ENCODE measurements at regions not wholly inside any gene's neighbourhood (a gene's known extent, or its start where the extent isn't known, plus 50 kb on each side); places are given as distances from the start of the nearest gene placed in this dataset.

- H3K9me3 ChIP-seq (ENCODE audit: control insufficient read depth in 1 of 2, low read length in 2 of 2), result no peaks in the 10 kb centered on the region
- H3K36me3 ChIP-seq (ENCODE audit: control insufficient read depth in 1 of 2, insufficient read depth in 2 of 2, low read length in 2 of 2), result no peaks in the 10 kb centered on the region
- H3K27ac ChIP-seq (ENCODE audit: low read depth, low read length), result no peak overlapping the region
- no peak overlapping the region for H3K9ac ChIP-seq (ENCODE audit: low read depth in 1 of 2, low read length in 2 of 2)
- H3K27me3 ChIP-seq (ENCODE audit: control insufficient read depth in 1 of 2, insufficient read depth in 2 of 2, low read length in 2 of 2), result no peaks in the 10 kb centered on the region
- H3K4me3 ChIP-seq (ENCODE audit: low read depth in 1 of 2, low read length in 2 of 2), result no peak overlapping the region
- no peaks in the 10 kb centered on the region for H3K4me1 ChIP-seq (ENCODE audit: control insufficient read depth in 1 of 2, insufficient read depth in 2 of 2, low read length in 2 of 2)
These were observed 50.8 kb upstream of the INCENP start for GRCh38 chr11:62073061-62073460.

- no peaks in the 10 kb centered on the region for H3K4me1 ChIP-seq (ENCODE audit: control insufficient read depth in 1 of 2, insufficient read depth in 2 of 2, low read length in 2 of 2)
- H3K27me3 ChIP-seq (ENCODE audit: control insufficient read depth in 1 of 2, insufficient read depth in 2 of 2, low read length in 2 of 2), result no peaks in the 10 kb centered on the region
- no peak overlapping the region for H3K27ac ChIP-seq (ENCODE audit: low read depth, low read length)
- H3K4me3 ChIP-seq (ENCODE audit: low read depth in 1 of 2, low read length in 2 of 2), result no peak overlapping the region
- no peak overlapping the region for H3K9ac ChIP-seq (ENCODE audit: low read depth in 1 of 2, low read length in 2 of 2)
- H3K9me3 ChIP-seq (ENCODE audit: control insufficient read depth in 1 of 2, low read length in 2 of 2), result no peaks in the 10 kb centered on the region
- no peaks in the 10 kb centered on the region for H3K36me3 ChIP-seq (ENCODE audit: control insufficient read depth in 1 of 2, insufficient read depth in 2 of 2, low read length in 2 of 2)
These were observed 52.4 kb upstream of the INCENP start for GRCh38 chr11:62071408-62071807.

GRCh38 chr11:62069986-62070919 lies 53.6 kb upstream of the INCENP start:
- no peaks in the 10 kb centered on the region for H3K4me1 ChIP-seq (ENCODE audit: control insufficient read depth in 1 of 2, insufficient read depth in 2 of 2, low read length in 2 of 2)
- no peaks in the 10 kb centered on the region for H3K9me3 ChIP-seq (ENCODE audit: control insufficient read depth in 1 of 2, low read length in 2 of 2)
- H3K27me3 ChIP-seq (ENCODE audit: control insufficient read depth in 1 of 2, insufficient read depth in 2 of 2, low read length in 2 of 2), result no peaks in the 10 kb centered on the region
- no peak overlapping the region for H3K27ac ChIP-seq (ENCODE audit: low read depth, low read length)
- H3K9ac ChIP-seq (ENCODE audit: low read depth in 1 of 2, low read length in 2 of 2), result no peak overlapping the region
- no peaks in the 10 kb centered on the region for H3K36me3 ChIP-seq (ENCODE audit: control insufficient read depth in 1 of 2, insufficient read depth in 2 of 2, low read length in 2 of 2)
- no peak overlapping the region for H3K4me3 ChIP-seq (ENCODE audit: low read depth in 1 of 2, low read length in 2 of 2)

GRCh38 chr11:62069374-62069773 lies 54.4 kb upstream of the INCENP start:
- Histone ChIP-seq H3K4me3 (ENCODE audit: low read depth in 1 of 2, low read length in 2 of 2) (no peak overlapping the region), H3K9me3 (ENCODE audit: control insufficient read depth in 1 of 2, low read length in 2 of 2) (no peaks in the 10 kb centered on the region), H3K4me1 (ENCODE audit: control insufficient read depth in 1 of 2, insufficient read depth in 2 of 2, low read length in 2 of 2) (no peaks in the 10 kb centered on the region), H3K27ac (ENCODE audit: low read depth, low read length) (no peak overlapping the region), H3K27me3 (ENCODE audit: control insufficient read depth in 1 of 2, insufficient read depth in 2 of 2, low read length in 2 of 2) (no peaks in the 10 kb centered on the region), H3K9ac (ENCODE audit: low read depth in 1 of 2, low read length in 2 of 2) (no peak overlapping the region), H3K36me3 (ENCODE audit: control insufficient read depth in 1 of 2, insufficient read depth in 2 of 2, low read length in 2 of 2) (no peaks in the 10 kb centered on the region)

- Histone ChIP-seq H3K4me1 (ENCODE audit: control insufficient read depth in 1 of 2, insufficient read depth in 2 of 2, low read length in 2 of 2) (no peaks in the 10 kb centered on the region), H3K27me3 (ENCODE audit: control insufficient read depth in 1 of 2, insufficient read depth in 2 of 2, low read length in 2 of 2) (no peaks in the 10 kb centered on the region), H3K9me3 (ENCODE audit: control insufficient read depth in 1 of 2, low read length in 2 of 2) (no peaks in the 10 kb centered on the region), H3K36me3 (ENCODE audit: control insufficient read depth in 1 of 2, insufficient read depth in 2 of 2, low read length in 2 of 2) (no peaks in the 10 kb centered on the region), H3K9ac (ENCODE audit: low read depth in 1 of 2, low read length in 2 of 2) (no peak overlapping the region), H3K4me3 (ENCODE audit: low read depth in 1 of 2, low read length in 2 of 2) (no peak overlapping the region), H3K27ac (ENCODE audit: low read depth, low read length) (no peak overlapping the region)
These were observed 55.1 kb upstream of the INCENP start for GRCh38 chr11:62068730-62069129.

- Histone ChIP-seq H3K9ac (ENCODE audit: low read depth in 1 of 2, low read length in 2 of 2) (no peak overlapping the region), H3K36me3 (ENCODE audit: control insufficient read depth in 1 of 2, insufficient read depth in 2 of 2, low read length in 2 of 2) (no peaks in the 10 kb centered on the region), H3K27ac (ENCODE audit: low read depth, low read length) (no peak overlapping the region), H3K4me3 (ENCODE audit: low read depth in 1 of 2, low read length in 2 of 2) (no peak overlapping the region), H3K27me3 (ENCODE audit: control insufficient read depth in 1 of 2, insufficient read depth in 2 of 2, low read length in 2 of 2) (no peaks in the 10 kb centered on the region), H3K4me1 (ENCODE audit: control insufficient read depth in 1 of 2, insufficient read depth in 2 of 2, low read length in 2 of 2) (no peaks in the 10 kb centered on the region), H3K9me3 (ENCODE audit: control insufficient read depth in 1 of 2, low read length in 2 of 2) (no peaks in the 10 kb centered on the region)
These were observed 56.1 kb upstream of the INCENP start for GRCh38 chr11:62067741-62068140.

GRCh38 chr11:62064221-62064620 lies 59.6 kb upstream of the INCENP start:
- H3K9me3 ChIP-seq (ENCODE audit: control insufficient read depth in 1 of 2, low read length in 2 of 2), result no peaks in the 10 kb centered on the region
- no peak overlapping the region for H3K27ac ChIP-seq (ENCODE audit: low read depth, low read length)
- no peaks in the 10 kb centered on the region for H3K4me1 ChIP-seq (ENCODE audit: control insufficient read depth in 1 of 2, insufficient read depth in 2 of 2, low read length in 2 of 2)
- H3K36me3 ChIP-seq (ENCODE audit: control insufficient read depth in 1 of 2, insufficient read depth in 2 of 2, low read length in 2 of 2), result no peaks in the 10 kb centered on the region
- H3K9ac ChIP-seq (ENCODE audit: low read depth in 1 of 2, low read length in 2 of 2), result no peak overlapping the region
- H3K4me3 ChIP-seq (ENCODE audit: low read depth in 1 of 2, low read length in 2 of 2), result no peak overlapping the region
- H3K27me3 ChIP-seq (ENCODE audit: control insufficient read depth in 1 of 2, insufficient read depth in 2 of 2, low read length in 2 of 2), result no peaks in the 10 kb centered on the region

- Histone ChIP-seq H3K27me3 (ENCODE audit: control insufficient read depth in 1 of 2, insufficient read depth in 2 of 2, low read length in 2 of 2) (no peaks in the 10 kb centered on the region), H3K36me3 (ENCODE audit: control insufficient read depth in 1 of 2, insufficient read depth in 2 of 2, low read length in 2 of 2) (no peaks in the 10 kb centered on the region), H3K9ac (ENCODE audit: low read depth in 1 of 2, low read length in 2 of 2) (no peak overlapping the region), H3K27ac (ENCODE audit: low read depth, low read length) (no peak overlapping the region), H3K4me3 (ENCODE audit: low read depth in 1 of 2, low read length in 2 of 2) (no peak overlapping the region), H3K9me3 (ENCODE audit: control insufficient read depth in 1 of 2, low read length in 2 of 2) (no peaks in the 10 kb centered on the region), H3K4me1 (ENCODE audit: control insufficient read depth in 1 of 2, insufficient read depth in 2 of 2, low read length in 2 of 2) (no peaks in the 10 kb centered on the region)
These were observed 61.5 kb upstream of the INCENP start for GRCh38 chr11:62062223-62062861.

- Histone ChIP-seq H3K27me3 (ENCODE audit: control insufficient read depth in 1 of 2, insufficient read depth in 2 of 2, low read length in 2 of 2) (no peaks in the 10 kb centered on the region), H3K4me1 (ENCODE audit: control insufficient read depth in 1 of 2, insufficient read depth in 2 of 2, low read length in 2 of 2) (no peaks in the 10 kb centered on the region), H3K27ac (ENCODE audit: low read depth, low read length) (no peak overlapping the region), H3K9me3 (ENCODE audit: control insufficient read depth in 1 of 2, low read length in 2 of 2) (no peaks in the 10 kb centered on the region), H3K4me3 (ENCODE audit: low read depth in 1 of 2, low read length in 2 of 2) (no peak overlapping the region), H3K9ac (ENCODE audit: low read depth in 1 of 2, low read length in 2 of 2) (no peak overlapping the region), H3K36me3 (ENCODE audit: control insufficient read depth in 1 of 2, insufficient read depth in 2 of 2, low read length in 2 of 2) (no peaks in the 10 kb centered on the region)
These were observed 62.2 kb upstream of the INCENP start for GRCh38 chr11:62061356-62062222.

- Histone ChIP-seq H3K4me3 (ENCODE audit: low read depth in 1 of 2, low read length in 2 of 2) (no peak overlapping the region), H3K27ac (ENCODE audit: low read depth, low read length) (no peak overlapping the region), H3K4me1 (ENCODE audit: control insufficient read depth in 1 of 2, insufficient read depth in 2 of 2, low read length in 2 of 2) (peaks cover 0 to 9% of the 10 kb centered on the region in 2 donors), H3K9ac (ENCODE audit: low read depth in 1 of 2, low read length in 2 of 2) (no peak overlapping the region), H3K36me3 (ENCODE audit: control insufficient read depth in 1 of 2, insufficient read depth in 2 of 2, low read length in 2 of 2) (no peaks in the 10 kb centered on the region), H3K27me3 (ENCODE audit: control insufficient read depth in 1 of 2, insufficient read depth in 2 of 2, low read length in 2 of 2) (no peaks in the 10 kb centered on the region), H3K9me3 (ENCODE audit: control insufficient read depth in 1 of 2, low read length in 2 of 2) (no peaks in the 10 kb centered on the region)
These were observed 66.7 kb upstream of the INCENP start for GRCh38 chr11:62057069-62057468.
